ENCODE measurements at regions not wholly inside any gene's neighbourhood (a gene's known extent, or its start where the extent isn't known, plus 50 kb on each side); places are given as distances from the start of the nearest gene placed in this dataset.

GRCh38 chr14:100673807-100674154 is 52.9 kb upstream of the DLK1 start:
- DNase-seq (ENCODE audit: low read depth) = no peak
- TF ChIP-seq, protein P1, sequence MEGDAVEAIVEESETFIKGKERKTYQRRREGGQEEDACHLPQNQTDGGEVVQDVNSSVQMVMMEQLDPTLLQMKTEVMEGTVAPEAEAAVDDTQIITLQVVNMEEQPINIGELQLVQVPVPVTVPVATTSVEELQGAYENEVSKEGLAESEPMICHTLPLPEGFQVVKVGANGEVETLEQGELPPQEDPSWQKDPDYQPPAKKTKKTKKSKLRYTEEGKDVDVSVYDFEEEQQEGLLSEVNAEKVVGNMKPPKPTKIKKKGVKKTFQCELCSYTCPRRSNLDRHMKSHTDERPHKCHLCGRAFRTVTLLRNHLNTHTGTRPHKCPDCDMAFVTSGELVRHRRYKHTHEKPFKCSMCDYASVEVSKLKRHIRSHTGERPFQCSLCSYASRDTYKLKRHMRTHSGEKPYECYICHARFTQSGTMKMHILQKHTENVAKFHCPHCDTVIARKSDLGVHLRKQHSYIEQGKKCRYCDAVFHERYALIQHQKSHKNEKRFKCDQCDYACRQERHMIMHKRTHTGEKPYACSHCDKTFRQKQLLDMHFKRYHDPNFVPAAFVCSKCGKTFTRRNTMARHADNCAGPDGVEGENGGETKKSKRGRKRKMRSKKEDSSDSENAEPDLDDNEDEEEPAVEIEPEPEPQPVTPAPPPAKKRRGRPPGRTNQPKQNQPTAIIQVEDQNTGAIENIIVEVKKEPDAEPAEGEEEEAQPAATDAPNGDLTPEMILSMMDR (conservative IDR thresholded peaks at IDR 0.05; ENCODE audit: low read length) = no peak
- H3K4me3 ChIP-seq (ENCODE audit: low read length) = no peak overlapping the region

DNA sequence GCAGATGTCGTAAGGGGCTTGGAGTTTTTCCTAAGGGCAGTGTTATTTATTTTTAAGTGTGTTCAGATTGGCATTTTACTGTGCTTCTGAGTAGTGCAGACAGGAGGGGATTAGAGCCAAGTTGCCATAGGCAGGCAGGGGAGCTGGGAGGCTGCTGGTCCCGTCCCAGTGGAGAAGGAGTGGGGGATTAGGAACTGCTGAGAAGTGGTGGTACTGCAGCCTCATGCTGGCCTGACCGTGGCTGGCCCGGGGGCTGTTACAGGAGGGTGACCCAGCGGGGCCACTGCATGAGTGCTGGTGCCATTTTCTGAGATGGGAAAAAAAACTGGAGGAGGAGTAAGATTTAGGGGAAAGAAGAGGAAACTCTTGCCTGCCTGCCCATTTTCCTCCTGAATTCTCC is 52.3 kb upstream of the DLK1 start:
- TF ChIP-seq, protein P1 (conservative IDR thresholded peaks at IDR 0.05; ENCODE audit: low read length) = no peak
- DNase-seq (ENCODE audit: low read depth) = no peak
- H3K4me3 ChIP-seq (ENCODE audit: low read length) = no peak overlapping the region

DNA sequence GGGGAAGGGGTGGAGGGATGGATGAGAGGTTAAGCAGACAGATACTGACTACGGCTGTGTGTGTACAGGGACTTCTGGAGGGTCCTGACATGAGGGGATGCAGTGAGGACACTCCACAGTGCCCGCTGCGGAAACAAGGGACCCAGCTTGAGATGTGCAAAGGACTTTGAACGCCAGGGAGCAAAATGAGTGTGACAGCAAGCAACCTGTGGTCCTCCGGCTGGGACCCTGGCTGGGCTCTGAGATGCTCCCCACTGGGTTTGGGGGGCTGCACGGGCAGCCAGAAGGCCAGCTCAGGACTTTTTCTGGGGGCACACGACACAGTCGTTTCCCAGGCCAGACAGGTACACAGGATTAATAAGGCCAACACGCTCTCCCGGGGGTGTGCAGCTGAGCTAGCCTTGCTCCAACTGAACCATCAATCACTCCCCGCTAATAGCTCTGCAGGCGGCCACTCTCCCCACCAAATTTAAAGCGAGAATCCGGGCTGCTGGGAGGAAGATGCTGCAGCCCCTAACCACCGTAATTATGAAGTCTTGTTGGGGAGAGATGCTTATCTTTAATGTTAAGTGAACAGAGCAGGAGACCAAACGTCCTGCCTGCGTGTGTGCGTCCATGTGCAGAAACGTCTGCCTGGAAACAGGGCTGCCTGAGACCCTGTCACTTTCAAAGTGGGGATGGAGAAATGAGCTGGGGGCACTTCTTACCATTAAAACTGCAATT is 51.6 kb upstream of the DLK1 start:
- no peak overlapping the region for H3K4me3 ChIP-seq (ENCODE audit: low read length)
- DNase-seq (ENCODE audit: low read depth) = no peak
- TF ChIP-seq, protein P1 (conservative IDR thresholded peaks at IDR 0.05; ENCODE audit: low read length) = no peak

GRCh38 chr14:100675699-100676684 is 50.7 kb upstream of the DLK1 start:
- no peak overlapping the region for H3K4me3 ChIP-seq (ENCODE audit: low read length)
- TF ChIP-seq, protein P1 (conservative IDR thresholded peaks at IDR 0.05; ENCODE audit: low read length) = no peak
- DNase-seq (ENCODE audit: low read depth) = no peak
